Pancreas (tissue), 10 donors: ENCODE measurements at regions not wholly inside any gene's neighbourhood (a gene's known extent, or its start where the extent isn't known, plus 50 kb on each side); places are given as distances from the start of the nearest gene placed in this dataset.

Experiments
- ATAC-seq, 4 donors: fragments of 200-7000 bp; cut with Tn5 transposase; one replicate each; pipeline versions ENCODE4 v1.8.0 to v1.9.1; 2020; ENCODE audit warnings: mild to moderate bottlenecking in 4 of 4, moderate library complexity in 4 of 4
- DNase-seq, 6 donors: peaks; one replicate each; pipeline ENCODE4 v3.0.0-alpha.2; 2020
- FAIRE-seq: peaks from 2 replicates; lab custom pipeline; 2012; peaks lifted over from hg19 to GRCh38; lab: Jason Lieb, UNC
- H3K27ac ChIP-seq, 4 donors: fragments of 200-600 bp; sonication (generic); 1 replicate in 3 of 4; 2 replicates in 1 of 4; pipeline versions ENCODE4 v1.5.0 to v1.8.0; 2020
- H3K27me3 ChIP-seq, 4 donors: fragments of 200-600 bp; one replicate each; pipeline ENCODE4 v1.8.0; 2021
- H3K36me3 ChIP-seq, 3 donors: fragments of 200-600 bp; sonication (generic) in 1 of 3; one replicate each; pipeline versions ENCODE4 v1.5.0 to v1.8.0; 2020 to 2021
- H3K4me1 ChIP-seq, 3 donors: fragments of 200-600 bp; one replicate each; pipeline ENCODE4 v1.8.0; 2021
- H3K4me3 ChIP-seq, 4 donors: fragments of 200-600 bp; sonication (generic) in 2 of 4; one replicate each; pipeline versions ENCODE4 v1.5.0 to v1.8.0; 2020 to 2021
- H3K9me3 ChIP-seq, 4 donors: fragments of 200-600 bp; one replicate each; pipeline ENCODE4 v1.8.0; 2021
- CTCF ChIP-seq, 4 donors: fragments of 200-600 bp; sonication (generic) in 3 of 4; IDR thresholded peaks; one replicate each; pipeline versions ENCODE4 v1.5.0 to v1.8.0; 2021; ENCODE audit warnings: antibody characterized with exemption in 4 of 4
- WGBS, 2 donors: extraction: QIAGEN DNeasy Blood & Tissue Kit; methylation state at CpG; one replicate each; pipeline ENCODE4 v1.1.7; 2013; 5-methylcytosine and 5-hydroxymethylcytosine counted together
- intact Hi-C, 3 donors: fragments of 100-400 bp; cut with DNase I; formaldehyde crosslinking; loops; one replicate each; pipeline versions ENCODE4 v1.11.1 to v1.14.2; 2022
- donor health status: healthy with polysubstance abuse.
- donor health status: DM: no; HTN: no; CAD: no; lungs with moderate emphysema.
- donor health status: DM: no; HTN: no; CAD: no.
- donor health status: control.
- donor health status: control.
- donor health status: Bipolar disorder and iron deficiency.
- donor health status: DM: yes; HTN: yes; CAD: no.
- donor health status: DM: no; HTN: no; CAD: no.
- donor health status: DM: no; HTN: no; CAD: no.
- donor health status: DM: yes; HTN: yes; CAD: no.

GRCh38 chr6:138593124-138593877 lies 94.0 kb upstream of the NHSL1 start:
- peak in 3 of 4 donors; percentile 69 to 81 (median 71) for ATAC-seq
- no peak overlapping the region for H3K27ac ChIP-seq
- TF ChIP-seq CTCF (IDR thresholded peaks at IDR 0.05): no peak
- WGBS, 2 donors: 35 to 39% methylated on average over 12 of the region's 12 CpGs
- no peak overlapping the region for H3K4me3 ChIP-seq
- no peaks in the 10 kb centered on the region for H3K36me3 ChIP-seq
- no peaks in the 10 kb centered on the region for H3K9me3 ChIP-seq
- peak; percentile 9 for FAIRE-seq
- H3K4me1 ChIP-seq: no peaks in the 10 kb centered on the region
- peak in 1 of 6 donors; percentile 20 for DNase-seq
- intact Hi-C loops: loop anchor here in 2 of 3 donors (5.0 to 10.0 kb wide), 2 partner anchors 158 to 174 kb away; no protein-coding TSS in a partner anchor
- no peaks in the 10 kb centered on the region for H3K27me3 ChIP-seq

GRCh38 chr6:138593909-138594757 lies 94.8 kb upstream of the NHSL1 start:
- no peak for FAIRE-seq
- no peak for ATAC-seq

GRCh38 chr6:138594758-138595140 lies 95.5 kb upstream of the NHSL1 start:
- Histone ChIP-seq H3K27me3 (no peaks in the 10 kb centered on the region), H3K27ac (no peak overlapping the region), H3K9me3 (no peaks in the 10 kb centered on the region), H3K4me1 (no peaks in the 10 kb centered on the region), H3K4me3 (no peak overlapping the region), H3K36me3 (no peaks in the 10 kb centered on the region)
- DNase-seq (no peak), ATAC-seq (no peak), FAIRE-seq (no peak)
- WGBS, 2 donors: 83 to 91% methylated on average over 4 of the region's 4 CpGs
- intact Hi-C loops: loop anchor here in 2 of 3 donors (5.0 to 10.0 kb wide), 2 partner anchors 160 to 173 kb away; no protein-coding TSS in a partner anchor
- TF ChIP-seq CTCF (IDR thresholded peaks at IDR 0.05): no peak

More at GRCh38 chr6:138593909-138594757, 94.8 kb upstream of the NHSL1 start:
- Histone ChIP-seq H3K9me3 (no peaks in the 10 kb centered on the region), H3K27ac (no peak overlapping the region), H3K36me3 (no peaks in the 10 kb centered on the region), H3K4me3 (no peak overlapping the region), H3K27me3 (no peaks in the 10 kb centered on the region), H3K4me1 (no peaks in the 10 kb centered on the region)
- intact Hi-C loops: loop anchor here in 2 of 3 donors (5.0 to 10.0 kb wide), 2 partner anchors 159 to 173 kb away; no protein-coding TSS in a partner anchor
- 83 to 84% methylated on average over 9 of the region's 9 CpGs for WGBS, 2 donors
- no peak for DNase-seq
- no peak for TF ChIP-seq CTCF (IDR thresholded peaks at IDR 0.05)

GRCh38 chr6:138596126-138596525 lies 96.8 kb upstream of the NHSL1 start:
- intact Hi-C loops: loop anchor here in 1 of 3 donors (10.0 kb wide), 1 partner anchor 161 kb away; no protein-coding TSS in a partner anchor
- no peak for TF ChIP-seq CTCF (IDR thresholded peaks at IDR 0.05)
- Histone ChIP-seq H3K9me3 (no peaks in the 10 kb centered on the region), H3K36me3 (no peaks in the 10 kb centered on the region), H3K4me1 (no peaks in the 10 kb centered on the region), H3K27me3 (no peaks in the 10 kb centered on the region), H3K4me3 (no peak overlapping the region), H3K27ac (no peak overlapping the region)
- no peak for FAIRE-seq
- 75 to 87% methylated on average over 5 of the region's 5 CpGs for WGBS, 2 donors
- DNase-seq: no peak
- no peak for ATAC-seq
